GM18861 (cell line): ENCODE measurements at regions not wholly inside any gene's neighbourhood (a gene's known extent, or its start where the extent isn't known, plus 50 kb on each side); places are given as distances from the start of the nearest gene placed in this dataset.

ENCODE experiments used
- ATAC-seq: cut with Tn5 transposase; IDR thresholded peaks from one replicate; pipeline ENCODE4 v1.9.1; 2021; ENCODE audit not compliant: unreplicated experiment

DNA sequence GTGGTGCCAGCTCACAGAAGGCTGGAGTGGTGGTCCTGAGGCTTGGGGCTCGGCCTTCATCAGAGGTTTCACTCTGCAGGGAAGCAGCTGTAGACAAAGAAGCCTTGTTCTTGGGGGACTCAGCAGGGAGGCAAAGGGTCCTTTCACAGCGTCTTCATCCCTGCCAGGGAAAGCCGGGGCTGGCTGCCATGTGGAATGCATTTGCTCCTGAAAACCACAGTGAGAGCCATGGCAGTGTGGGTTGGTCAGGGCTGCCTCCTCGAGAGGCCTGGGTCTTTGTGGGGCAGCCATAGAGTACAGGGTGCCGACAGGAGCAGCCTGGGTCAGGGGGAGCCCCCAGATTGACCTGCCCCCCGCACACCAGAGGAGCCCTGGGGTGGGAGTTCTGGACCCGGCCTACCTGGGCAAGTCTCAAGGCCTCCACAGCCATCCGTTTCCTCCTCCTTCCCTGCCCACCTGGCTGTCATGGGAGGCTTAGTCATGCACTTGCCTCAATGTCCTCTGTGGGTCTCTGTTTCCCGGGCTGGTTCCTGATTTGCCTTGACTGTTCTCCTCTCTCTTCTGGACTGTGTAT lies 144.0 kb downstream of the CDC5L start:
- no peak for ATAC-seq

DNA sequence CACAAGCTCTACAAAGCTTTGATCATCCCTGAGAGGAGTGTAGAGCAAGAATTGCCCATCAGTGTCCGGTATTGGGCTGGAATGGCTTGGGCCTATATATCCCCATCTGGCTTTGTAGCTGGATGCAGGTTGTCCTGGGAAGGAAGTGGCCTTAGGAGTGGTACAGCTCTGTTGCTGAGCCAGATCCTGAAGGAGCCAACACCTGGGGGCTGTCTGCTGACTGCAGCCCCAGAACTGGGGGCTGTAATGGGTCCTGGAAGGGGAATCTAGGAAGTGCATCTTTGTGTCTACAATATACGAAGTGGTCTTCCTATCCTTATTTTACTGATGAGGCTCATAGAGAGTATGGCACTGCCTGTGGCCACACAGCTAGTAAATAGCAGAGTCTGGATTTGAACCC lies 145.9 kb downstream of the CDC5L start:
- ATAC-seq: no peak

DNA sequence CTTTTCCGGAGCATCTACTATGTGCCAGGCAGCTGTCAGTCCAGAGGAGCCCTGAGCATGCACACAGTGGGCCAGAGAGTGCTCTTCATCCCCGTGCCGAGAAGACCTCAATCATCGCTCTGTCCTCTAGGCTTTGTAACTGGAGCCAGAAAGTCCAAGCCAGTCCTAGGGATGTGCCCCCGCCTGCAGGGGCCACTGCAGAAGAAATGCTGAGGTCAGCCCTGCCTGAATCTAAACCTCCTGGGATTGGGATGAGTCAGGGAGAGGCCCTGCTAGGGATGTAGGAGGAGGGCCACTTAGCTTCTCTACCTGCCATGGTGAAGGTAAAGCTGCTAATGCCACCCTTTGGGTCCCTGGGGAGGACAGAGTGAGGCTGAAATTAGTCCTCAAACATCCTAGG lies 146.8 kb downstream of the CDC5L start:
- ATAC-seq: no peak

DNA sequence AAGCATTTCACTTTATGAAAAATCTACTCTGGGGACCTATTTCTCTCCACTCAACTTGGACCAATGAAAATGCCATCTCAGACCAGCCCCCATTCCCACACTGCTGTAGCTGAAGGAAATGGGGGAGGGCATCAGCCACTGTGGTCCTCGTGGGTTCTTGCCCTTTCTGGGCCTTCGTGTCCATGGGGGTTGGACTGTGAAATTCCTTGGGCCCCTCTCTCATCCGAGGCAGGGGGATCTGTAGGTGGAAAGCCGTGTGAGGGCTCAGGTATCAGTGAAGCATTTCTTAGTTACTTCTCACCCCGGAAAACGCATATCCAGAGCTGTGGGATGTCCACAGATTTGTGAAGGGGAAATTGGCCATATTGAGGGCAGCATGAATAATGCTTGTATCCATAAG lies 147.9 kb downstream of the CDC5L start:
- no peak for ATAC-seq

DNA sequence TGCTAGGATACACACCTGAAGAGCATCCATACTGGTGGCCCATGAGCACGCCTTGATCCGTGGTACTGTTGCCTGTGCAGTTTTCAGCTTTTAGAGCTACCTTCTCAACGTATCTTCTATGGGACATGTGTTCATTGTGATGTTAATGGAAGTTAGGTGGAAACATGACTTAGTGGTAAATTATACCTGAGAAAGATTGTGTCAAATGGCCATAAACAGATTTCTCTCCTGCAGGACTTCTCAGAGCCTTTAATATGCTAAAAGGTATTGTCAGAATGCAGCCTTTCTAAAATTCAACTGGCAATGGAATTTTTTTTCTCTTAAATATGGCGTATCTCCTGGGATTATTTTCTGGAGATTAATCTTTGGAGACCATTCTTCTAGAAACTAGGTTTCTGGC lies 148.5 kb downstream of the CDC5L start:
- ATAC-seq: no peak

DNA sequence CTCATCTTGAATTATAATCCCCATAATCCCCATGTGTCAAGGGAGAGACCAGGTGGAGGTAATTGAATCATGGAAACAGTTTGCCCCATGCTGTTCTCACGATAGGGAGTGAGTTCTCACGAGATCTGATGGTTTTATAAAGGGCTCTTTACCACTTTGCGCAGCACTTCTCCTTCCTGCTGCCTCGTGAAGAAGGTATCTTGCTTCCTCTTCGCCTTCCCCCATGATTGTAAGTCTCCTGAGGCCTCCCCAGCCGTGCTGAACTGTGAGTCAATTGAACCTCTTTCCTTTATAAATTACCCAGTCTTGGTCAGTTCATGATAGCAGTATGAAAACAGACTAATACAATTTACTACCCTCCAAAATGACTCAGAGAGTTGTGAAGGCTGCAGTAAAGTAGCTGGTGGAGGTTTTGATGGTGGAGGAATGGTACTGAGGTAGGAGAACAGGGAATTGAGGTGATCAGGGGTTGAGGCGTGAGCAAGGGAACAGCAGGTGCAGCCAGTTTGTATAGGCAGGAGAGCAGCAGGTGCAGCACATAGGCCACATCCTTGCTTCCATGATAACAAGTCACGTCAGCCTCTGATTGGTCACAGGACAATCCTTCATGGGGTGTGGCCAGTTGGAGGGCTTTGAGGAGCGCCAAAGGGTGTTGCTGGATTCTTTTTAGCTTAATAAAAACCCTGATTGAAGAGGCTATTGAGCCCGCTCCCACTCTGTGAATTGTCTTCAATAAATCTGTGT lies 150.0 kb downstream of the CDC5L start:
- ATAC-seq: no peak

DNA sequence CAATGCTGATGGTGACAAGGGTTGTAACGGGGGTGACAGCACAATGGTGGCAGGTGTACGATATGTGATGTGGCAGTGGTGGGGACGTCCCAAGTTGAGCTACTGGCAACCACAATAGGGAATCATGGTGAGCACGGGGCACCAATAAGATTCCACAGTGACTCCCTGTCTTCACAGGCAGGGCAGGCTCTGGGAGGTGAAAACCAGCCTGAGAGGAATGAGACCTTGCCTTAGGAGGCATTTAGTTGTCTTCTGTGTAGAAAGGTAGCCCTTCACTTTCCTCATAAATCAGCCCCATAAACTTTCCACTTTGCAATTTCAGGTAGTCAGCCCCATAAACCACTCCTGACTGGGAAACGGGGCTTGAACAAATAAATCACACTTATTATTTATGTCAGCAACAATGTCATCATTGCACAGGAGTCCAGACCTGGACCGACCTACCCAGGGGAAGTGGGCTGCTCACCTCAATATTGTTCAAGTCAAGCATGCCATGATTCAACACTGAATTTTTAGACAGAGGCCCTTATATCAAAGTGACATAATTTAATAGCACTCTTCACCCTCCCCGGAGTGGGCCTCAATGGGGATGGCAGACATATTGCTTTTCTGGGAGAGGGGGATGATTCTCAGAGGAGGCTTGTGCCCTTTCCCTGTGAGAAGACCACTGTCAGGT lies 150.8 kb downstream of the CDC5L start:
- no peak for ATAC-seq

DNA sequence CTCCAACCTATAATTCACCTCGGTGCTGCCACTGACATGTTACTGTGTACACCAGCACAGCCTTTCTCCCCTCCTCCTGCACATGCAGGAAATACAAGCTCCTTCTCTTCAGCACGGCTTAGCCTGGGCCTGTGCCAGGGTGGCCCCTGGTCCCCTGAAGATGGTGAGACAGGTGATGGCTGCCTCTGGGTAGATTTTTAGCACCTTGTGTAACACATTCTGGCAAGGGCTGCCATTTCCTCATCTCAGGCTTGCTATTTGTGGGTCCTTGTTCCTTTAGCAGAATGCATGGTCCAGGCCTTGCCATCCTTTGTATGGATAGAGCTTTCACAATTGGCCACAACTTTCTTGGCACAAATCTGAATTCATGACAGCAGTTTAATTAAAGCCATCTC lies 151.3 kb downstream of the CDC5L start:
- ATAC-seq: no peak

DNA sequence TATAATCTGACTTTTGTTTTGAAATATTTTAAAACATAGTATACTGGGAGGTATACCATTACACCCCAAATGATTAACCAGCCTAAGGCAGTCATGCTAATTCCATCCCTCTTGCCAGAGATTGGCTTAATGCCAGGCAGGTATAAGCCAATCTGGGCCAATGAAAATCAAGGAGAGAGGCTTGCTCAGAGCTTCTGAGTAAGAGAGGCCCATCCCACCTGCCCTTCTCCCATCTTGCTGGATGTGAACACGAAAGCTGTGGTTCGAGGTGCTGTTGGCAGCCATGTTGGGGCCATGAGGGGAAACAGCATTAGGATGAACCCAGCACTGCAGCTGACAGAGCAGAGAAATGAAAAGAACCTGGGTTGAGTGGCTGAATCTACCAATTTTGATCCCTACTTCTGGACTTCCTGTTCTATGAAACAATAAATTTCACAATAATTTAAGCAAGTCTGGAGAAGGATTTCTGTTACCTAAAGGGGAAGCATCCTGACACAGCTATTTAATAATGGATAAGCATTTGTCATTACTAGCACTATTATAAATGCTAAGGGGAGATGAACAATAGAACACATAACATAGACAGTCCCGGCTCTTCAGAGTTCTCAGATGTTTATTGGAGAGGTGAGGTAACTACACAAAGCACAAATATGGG lies 152.3 kb downstream of the CDC5L start:
- ATAC-seq: no peak

DNA sequence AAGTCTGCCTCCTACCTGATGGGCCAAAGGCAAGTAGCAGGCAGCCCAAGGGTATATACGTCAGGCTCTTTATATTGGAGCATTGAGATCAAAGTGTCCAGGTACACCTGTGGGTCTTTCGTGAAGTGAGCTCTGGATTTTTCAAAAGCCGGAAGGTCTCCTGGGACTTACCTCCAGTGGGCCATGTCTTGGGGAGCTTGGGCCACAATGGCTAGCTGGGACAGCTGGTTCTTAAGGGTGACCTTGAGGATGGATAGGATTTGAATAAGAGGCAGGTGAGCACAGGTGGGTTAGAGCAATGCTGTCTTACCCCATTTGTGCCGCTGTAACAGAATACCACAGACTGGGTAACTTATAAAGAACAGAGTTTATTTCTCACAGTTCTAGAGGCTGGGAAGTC lies 153.4 kb downstream of the CDC5L start:
- no peak for ATAC-seq

DNA sequence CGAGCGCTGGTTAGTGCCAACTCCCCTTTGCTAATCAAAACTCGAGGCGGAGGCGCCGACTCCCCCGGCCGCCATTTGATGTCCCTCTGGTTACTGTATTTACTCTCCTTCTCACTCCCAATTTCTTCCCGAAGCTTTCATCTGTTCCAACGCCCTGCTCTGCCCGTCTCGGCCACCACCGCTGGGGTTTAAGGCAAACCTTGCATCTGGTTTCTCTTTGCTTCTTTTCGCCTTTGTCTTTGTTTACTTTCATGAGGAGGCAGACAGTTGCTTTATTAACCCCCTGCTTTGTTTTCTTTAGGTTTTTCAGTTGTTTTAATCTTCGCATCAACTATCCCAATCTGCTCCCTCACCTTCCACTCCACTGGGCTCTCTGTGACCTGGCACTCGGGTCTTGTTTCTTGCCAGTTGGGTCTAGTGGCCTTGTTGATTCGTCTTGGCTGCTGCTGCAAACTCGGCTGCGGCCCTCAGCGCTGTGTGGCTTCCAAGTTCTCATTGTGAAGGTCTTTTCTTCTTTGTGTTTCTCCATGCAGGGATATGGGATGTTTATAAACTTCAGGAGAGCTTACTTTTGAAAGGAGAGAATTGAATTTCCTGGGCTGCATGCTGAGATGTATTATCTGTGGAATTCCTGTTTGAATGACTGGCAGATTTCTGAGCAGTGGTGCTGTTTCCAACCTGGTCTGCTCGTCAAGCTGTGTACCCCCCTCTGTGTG lies 155.1 kb downstream of the CDC5L start:
- ATAC-seq: no peak

DNA sequence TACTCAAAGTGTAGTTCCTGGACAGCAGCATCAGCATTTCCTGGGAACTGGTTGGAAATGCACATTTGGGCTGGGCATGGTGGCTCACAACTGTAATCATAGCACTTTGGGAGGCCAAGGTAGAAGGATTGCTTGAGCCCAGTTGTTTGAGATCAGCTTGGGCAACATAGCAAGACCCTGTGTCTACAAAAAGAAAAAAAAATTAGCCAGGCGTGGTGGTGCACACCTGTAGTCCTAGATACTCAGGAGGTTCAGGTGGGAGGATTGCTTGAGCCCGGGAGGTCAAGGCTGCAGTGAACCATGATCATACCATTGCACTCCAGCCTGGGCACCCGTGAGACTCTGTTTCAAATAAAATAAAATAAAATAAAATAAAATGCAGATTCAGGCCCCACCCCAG lies 156.2 kb downstream of the CDC5L start:
- no peak for ATAC-seq

DNA sequence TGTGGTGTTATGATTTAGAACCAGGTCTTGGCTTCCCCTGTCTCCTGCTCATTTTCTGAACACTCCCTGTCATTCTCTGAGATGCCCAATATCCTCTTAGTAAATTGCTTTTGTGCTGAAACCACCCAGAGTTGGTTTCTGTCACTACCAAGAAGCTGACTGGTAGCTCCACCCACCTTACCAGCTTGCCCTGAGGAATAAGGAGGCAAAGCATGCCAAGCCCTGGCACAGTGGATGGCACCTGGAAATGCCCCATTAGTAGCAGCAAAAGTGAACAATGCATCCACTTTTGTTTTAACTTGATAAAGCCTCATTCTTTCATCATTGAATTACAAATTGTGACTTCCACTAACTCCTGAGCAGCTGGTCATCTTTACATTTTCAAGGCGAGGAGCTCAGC lies 157.7 kb downstream of the CDC5L start:
- ATAC-seq: no peak

DNA sequence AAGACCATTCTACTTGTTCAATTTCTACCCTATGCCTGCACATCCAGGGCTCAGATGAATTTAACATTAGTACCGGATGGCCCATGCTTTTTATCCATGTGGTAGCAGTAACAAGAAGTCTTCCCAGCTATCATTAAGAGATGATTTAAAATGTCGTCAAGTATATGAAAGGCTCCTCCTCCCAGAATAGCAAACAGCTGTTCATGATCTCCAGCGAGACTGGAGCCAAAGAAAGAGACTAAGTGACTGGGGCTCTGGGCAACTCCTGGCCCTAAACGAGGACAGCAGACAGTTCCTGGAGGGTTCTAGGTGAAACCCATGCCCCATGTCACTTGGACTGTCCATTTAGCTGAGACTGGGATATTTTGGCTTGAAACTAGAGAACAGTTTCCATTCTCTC lies 160.8 kb downstream of the CDC5L start:
- ATAC-seq: no peak

DNA sequence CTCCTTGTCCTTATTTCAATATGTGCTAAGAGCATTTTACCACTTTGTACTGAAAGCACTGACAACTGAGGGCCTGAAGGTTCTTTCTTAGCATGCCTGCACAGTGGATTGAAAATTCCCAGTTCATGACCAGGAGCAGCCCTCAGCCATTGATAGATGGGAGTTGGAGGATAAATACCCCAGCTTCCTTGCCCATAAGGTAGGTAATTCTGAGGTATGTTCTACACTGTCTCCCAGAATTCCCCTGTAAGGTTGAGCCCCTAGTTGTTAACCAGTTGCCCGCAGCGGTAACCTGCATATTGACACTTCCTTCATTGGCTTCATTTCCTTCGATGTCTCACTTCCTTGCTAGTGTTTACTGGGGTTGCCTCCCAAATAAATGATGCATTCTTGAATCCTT lies 162.0 kb downstream of the CDC5L start:
- ATAC-seq: no peak

DNA sequence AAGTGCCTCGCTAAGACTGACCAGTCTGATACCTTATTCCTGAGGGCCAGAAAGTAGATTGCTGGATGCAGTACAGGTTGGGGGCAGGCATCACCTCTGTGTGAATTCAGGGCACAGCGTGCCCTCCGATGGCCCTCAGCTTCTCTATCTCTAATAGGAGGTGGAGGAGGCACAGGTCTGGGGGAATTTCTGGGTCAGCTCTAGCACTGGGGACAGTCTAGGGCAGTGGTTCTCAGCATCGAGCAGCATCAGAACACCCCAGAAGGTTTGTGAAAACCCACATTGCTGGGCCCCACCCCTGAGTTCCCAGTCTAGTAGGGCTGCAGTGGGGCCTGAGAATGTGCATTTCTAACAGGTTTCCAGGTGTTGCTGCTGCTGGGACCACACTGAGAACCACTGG lies 166.7 kb downstream of the CDC5L start:
- no peak for ATAC-seq

DNA sequence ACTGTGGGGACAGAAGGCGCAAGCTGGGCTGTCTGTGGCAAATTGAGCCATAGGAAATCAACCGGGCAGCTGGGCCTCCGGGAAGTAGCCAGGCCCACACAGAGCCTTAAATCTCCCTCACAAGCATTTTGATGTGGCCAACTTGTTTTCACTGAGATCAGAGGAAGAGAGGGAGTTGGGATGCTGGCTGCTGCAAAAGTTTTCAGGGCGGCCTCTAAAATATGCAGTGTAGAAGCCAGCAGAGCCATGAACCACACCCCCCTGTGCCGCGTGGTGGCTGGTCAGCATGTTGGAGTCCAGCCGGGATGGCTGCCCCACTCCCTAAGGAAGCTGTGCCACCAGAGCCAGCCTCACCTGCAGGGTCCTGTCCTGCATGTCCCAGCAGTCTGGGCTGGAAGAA lies 167.4 kb downstream of the CDC5L start:
- no peak for ATAC-seq

DNA sequence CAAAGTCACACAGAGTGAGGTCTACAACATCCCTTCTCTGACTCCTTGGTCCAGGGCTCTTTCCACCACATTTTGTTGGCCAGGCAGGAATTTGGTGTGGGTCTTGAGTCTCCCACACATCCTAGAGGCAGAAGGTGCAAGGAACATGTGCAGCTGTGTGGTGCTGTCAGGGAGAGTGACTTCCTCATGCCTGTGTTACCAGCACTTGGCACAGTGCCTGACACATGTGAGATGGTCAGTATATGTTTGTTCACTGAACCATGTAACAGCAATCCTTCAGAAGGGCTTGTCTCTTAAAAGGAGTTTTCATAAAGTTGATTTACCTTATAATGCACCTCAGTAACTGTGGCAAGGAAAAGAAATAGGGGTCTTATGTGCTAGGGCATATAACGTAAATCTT lies 168.5 kb downstream of the CDC5L start:
- no peak for ATAC-seq

DNA sequence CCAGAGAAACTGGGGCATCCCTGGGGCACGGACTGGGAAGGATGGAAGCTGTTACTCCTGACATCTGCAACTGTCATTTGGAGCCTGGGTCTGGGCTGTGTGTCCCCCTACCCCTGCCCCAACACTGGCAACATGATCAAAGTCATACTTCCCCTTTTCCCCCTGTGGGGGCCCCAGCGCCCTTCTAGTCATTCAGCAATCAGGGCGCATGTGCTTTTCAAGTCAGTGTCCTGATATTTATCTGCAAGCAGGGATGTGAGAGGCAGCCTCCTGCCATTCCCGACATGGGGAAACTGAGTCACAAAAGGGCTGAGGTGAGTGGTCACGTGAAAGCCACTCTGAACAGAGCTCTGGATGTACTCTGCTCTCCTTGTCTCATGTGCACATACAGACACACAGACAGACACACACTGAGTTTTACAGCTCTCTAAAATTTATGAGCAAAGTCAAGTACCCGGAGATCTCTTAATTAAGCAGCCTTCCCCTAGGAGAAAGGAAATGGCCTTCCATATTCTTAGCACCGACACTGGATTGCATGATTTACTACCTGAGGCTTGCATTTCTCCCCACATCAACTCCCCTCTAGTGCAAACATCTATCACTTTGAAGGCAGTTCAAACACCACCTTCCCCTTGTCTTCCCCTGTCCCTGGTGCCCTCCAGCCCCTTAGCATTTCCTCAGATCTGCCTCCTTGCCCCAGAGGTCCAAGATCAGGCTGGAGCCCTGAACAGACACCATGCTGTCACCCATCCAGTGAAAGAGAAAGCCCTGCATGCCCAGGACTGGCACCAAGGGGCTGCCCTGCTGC lies 170.7 kb downstream of the CDC5L start:
- no peak for ATAC-seq

DNA sequence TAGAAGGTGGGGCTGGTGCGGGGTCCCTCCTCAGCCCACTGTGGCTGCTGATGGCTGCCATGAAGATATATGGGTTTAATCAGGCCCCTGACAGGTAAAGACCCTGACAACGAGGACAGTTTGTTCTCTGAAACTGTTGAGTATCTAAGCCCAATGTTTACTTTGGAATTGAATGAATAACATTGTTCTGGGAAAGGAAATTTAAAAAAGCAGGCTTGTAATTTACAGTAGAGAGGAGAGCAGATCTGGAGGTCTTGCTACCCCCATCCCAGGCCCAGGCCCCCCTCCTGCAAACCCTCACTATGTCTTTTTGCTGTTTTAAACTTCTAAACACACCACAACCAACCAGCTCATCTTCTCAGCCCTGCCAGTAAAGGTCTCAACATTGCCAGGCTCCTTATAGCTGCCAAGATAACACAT lies 171.3 kb downstream of the CDC5L start:
- no peak for ATAC-seq
